SK-N-SH treated with all-trans-retinoic acid at 6 μM for 48 hours (cell line): ENCODE measurements at regions not wholly inside any gene's neighbourhood (a gene's known extent, or its start where the extent isn't known, plus 50 kb on each side); places are given as distances from the start of the nearest gene placed in this dataset.
A peak's percentile ranks its signal among the peaks of the same experiment; 100 is the strongest.

Source experiments
- ATAC-seq: fragments of 200-7000 bp; cut with Tn5 transposase; 3 replicates; pipeline ENCODE4 v1.9.1; 2020; ENCODE audit warnings: mild to moderate bottlenecking, moderate library complexity
- CSDC2 ChIP-seq: fragments of 250-450 bp; sonication (Bioruptor Pico); IDR thresholded peaks from 2 replicates; pipeline ENCODE4 v1.5.0; 2020; ENCODE audit warnings: mild to moderate bottlenecking, moderate library complexity
- ESRRG ChIP-seq: fragments of 250-450 bp; sonication (Bioruptor Pico); IDR thresholded peaks from 2 replicates; pipeline ENCODE4 v1.6.1; 2021; ENCODE audit warnings: mild to moderate bottlenecking
- GLIS3 ChIP-seq: fragments of 250-450 bp; sonication (Bioruptor Pico); IDR thresholded peaks from 2 replicates; pipeline ENCODE4 v1.5.0; 2020; ENCODE audit warnings: mild to moderate bottlenecking, moderate library complexity
- OSR1 ChIP-seq: fragments of 250-450 bp; sonication (Bioruptor Pico); IDR thresholded peaks from 2 replicates; pipeline ENCODE4 v1.8.0; 2022; ENCODE audit warnings: moderate library complexity, mild to moderate bottlenecking, inconsistent platforms
- PPARA ChIP-seq: fragments of 250-450 bp; sonication (Bioruptor Pico); IDR thresholded peaks from 2 replicates; pipeline ENCODE4 v1.5.0; 2020; ENCODE audit warnings: mild to moderate bottlenecking, borderline replicate concordance
- RARB ChIP-seq: fragments of 250-450 bp; sonication (Bioruptor Pico); IDR thresholded peaks from 2 replicates; pipeline ENCODE4 v1.8.0; 2021; ENCODE audit warnings: mild to moderate bottlenecking, moderate library complexity
- SNAI2 ChIP-seq: fragments of 250-450 bp; sonication (Bioruptor Pico); IDR thresholded peaks from 2 replicates; pipeline ENCODE4 v1.5.0; 2020; ENCODE audit warnings: mild to moderate bottlenecking, moderate library complexity
- TCF4 ChIP-seq: fragments of 250-450 bp; sonication (Bioruptor Pico); IDR thresholded peaks from 2 replicates; pipeline ENCODE4 v1.8.0; 2021; ENCODE audit warnings: mild to moderate bottlenecking, moderate library complexity, borderline replicate concordance
- ZC3H10 ChIP-seq: fragments of 250-450 bp; sonication (Bioruptor Pico); IDR thresholded peaks from 2 replicates; pipeline ENCODE4 v1.5.1; 2021; ENCODE audit warnings: mild to moderate bottlenecking, moderate library complexity
- ZFP3 ChIP-seq: fragments of 250-450 bp; sonication (Bioruptor Pico); IDR thresholded peaks from 2 replicates; pipeline ENCODE4 v1.5.0; 2020; ENCODE audit warnings: mild to moderate bottlenecking, moderate library complexity
- ZFP30 ChIP-seq: fragments of 450-650 bp; formaldehyde crosslinking; IDR thresholded peaks from 2 replicates; pipeline ENCODE4 v1.5.0; 2022; ENCODE audit warnings: mild to moderate bottlenecking, moderate library complexity
- ZNF565 ChIP-seq: fragments of 450-650 bp; formaldehyde crosslinking; conservative IDR thresholded peaks from 2 replicates; pipeline ENCODE4 v1.5.0; 2020; ENCODE audit warnings: low read depth, mild to moderate bottlenecking, moderate library complexity
- ZNF70 ChIP-seq: fragments of 450-650 bp; formaldehyde crosslinking; IDR thresholded peaks from 2 replicates; pipeline ENCODE4 v1.5.0; 2020; ENCODE audit warnings: mild to moderate bottlenecking, moderate library complexity
- ZNF8 ChIP-seq: fragments of 450-650 bp; formaldehyde crosslinking; IDR thresholded peaks from 2 replicates; pipeline ENCODE4 v1.5.0; 2020; ENCODE audit warnings: mild to moderate bottlenecking, moderate library complexity
- TF ChIP-seq, protein P1 (sequence below): fragments of 250-450 bp; sonication (Bioruptor Pico); IDR thresholded peaks from 2 replicates; pipeline ENCODE4 v1.5.1; 2021; ENCODE audit warnings: mild to moderate bottlenecking, moderate library complexity
- TF ChIP-seq, protein P2 (sequence below): fragments of 250-450 bp; sonication (Bioruptor Pico); IDR thresholded peaks from 2 replicates; pipeline ENCODE4 v1.5.0; 2020; ENCODE audit warnings: mild to moderate bottlenecking, moderate library complexity
- TF ChIP-seq, protein P3 (sequence below): fragments of 250-450 bp; sonication (Bioruptor Pico); IDR thresholded peaks from 2 replicates; pipeline ENCODE4 v1.5.1; 2020; ENCODE audit warnings: low read depth, mild to moderate bottlenecking, moderate library complexity
- TF ChIP-seq, protein P4 (sequence below): fragments of 250-450 bp; sonication (Bioruptor Pico); IDR thresholded peaks from 2 replicates; pipeline ENCODE4 v1.8.0; 2020; ENCODE audit warnings: mild to moderate bottlenecking, moderate library complexity, borderline replicate concordance

DNA sequence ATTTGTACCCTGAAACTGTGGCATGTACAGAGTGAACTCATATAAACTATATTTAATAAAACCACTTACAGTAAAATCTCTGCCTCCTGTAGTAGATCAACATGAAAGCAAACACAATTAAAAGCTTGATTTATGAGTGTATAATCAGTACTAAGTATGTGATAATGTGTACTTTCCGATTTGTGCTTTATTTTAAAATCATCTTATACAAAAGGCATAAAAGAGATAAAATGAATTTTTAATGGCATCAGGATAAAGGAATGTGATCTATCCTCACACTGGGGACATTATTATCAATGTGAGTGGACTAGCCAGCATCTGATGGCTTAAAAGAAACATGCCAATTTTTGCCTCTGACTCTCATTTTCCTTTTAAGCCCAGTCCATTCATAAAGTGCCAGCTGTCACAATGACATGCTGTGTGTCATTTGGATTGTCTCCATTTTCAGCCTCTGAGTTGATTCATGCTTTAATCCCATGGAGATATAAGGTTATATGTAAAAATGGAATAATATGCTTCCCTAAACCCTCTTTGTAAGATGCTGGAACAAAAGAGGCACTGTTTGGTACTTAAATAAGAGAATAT, 831.6 kb upstream of the EYS start (continued):
- TF ChIP-seq, protein P1, sequence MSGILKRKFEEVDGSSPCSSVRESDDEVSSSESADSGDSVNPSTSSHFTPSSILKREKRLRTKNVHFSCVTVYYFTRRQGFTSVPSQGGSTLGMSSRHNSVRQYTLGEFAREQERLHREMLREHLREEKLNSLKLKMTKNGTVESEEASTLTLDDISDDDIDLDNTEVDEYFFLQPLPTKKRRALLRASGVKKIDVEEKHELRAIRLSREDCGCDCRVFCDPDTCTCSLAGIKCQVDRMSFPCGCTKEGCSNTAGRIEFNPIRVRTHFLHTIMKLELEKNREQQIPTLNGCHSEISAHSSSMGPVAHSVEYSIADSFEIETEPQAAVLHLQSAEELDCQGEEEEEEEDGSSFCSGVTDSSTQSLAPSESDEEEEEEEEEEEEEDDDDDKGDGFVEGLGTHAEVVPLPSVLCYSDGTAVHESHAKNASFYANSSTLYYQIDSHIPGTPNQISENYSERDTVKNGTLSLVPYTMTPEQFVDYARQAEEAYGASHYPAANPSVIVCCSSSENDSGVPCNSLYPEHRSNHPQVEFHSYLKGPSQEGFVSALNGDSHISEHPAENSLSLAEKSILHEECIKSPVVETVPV (CRISPR knock-in tag) = 0 out of 2 replicates have a peak, but pooled peaks have one; percentile 39

- no peak for ATAC-seq
- TF ChIP-seq, protein P2, sequence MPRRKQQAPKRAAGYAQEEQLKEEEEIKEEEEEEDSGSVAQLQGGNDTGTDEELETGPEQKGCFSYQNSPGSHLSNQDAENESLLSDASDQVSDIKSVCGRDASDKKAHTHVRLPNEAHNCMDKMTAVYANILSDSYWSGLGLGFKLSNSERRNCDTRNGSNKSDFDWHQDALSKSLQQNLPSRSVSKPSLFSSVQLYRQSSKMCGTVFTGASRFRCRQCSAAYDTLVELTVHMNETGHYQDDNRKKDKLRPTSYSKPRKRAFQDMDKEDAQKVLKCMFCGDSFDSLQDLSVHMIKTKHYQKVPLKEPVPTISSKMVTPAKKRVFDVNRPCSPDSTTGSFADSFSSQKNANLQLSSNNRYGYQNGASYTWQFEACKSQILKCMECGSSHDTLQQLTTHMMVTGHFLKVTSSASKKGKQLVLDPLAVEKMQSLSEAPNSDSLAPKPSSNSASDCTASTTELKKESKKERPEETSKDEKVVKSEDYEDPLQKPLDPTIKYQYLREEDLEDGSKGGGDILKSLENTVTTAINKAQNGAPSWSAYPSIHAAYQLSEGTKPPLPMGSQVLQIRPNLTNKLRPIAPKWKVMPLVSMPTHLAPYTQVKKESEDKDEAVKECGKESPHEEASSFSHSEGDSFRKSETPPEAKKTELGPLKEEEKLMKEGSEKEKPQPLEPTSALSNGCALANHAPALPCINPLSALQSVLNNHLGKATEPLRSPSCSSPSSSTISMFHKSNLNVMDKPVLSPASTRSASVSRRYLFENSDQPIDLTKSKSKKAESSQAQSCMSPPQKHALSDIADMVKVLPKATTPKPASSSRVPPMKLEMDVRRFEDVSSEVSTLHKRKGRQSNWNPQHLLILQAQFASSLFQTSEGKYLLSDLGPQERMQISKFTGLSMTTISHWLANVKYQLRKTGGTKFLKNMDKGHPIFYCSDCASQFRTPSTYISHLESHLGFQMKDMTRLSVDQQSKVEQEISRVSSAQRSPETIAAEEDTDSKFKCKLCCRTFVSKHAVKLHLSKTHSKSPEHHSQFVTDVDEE (CRISPR knock-in tag) = no peak
- TF ChIP-seq ZNF70 (no peak), ZFP3 (CRISPR knock-in tag) (no peak), RARB (no peak), OSR1 (no peak), CSDC2 (CRISPR knock-in tag) (no peak), ZFP30 (CRISPR knock-in tag) (no peak), TCF4 (CRISPR knock-in tag) (no peak), ZC3H10 (CRISPR knock-in tag) (no peak), ESRRG (no peak), SNAI2 (no peak), PPARA (no peak), GLIS3 (CRISPR knock-in tag) (no peak), ZNF565 (no peak), ZNF8 (CRISPR knock-in tag) (no peak)
- TF ChIP-seq, protein P3, sequence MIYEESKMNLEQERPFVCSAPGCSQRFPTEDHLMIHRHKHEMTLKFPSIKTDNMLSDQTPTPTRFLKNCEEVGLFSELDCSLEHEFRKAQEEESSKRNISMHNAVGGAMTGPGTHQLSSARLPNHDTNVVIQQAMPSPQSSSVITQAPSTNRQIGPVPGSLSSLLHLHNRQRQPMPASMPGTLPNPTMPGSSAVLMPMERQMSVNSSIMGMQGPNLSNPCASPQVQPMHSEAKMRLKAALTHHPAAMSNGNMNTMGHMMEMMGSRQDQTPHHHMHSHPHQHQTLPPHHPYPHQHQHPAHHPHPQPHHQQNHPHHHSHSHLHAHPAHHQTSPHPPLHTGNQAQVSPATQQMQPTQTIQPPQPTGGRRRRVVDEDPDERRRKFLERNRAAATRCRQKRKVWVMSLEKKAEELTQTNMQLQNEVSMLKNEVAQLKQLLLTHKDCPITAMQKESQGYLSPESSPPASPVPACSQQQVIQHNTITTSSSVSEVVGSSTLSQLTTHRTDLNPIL (CRISPR knock-in tag) = no peak
- TF ChIP-seq, protein P4, sequence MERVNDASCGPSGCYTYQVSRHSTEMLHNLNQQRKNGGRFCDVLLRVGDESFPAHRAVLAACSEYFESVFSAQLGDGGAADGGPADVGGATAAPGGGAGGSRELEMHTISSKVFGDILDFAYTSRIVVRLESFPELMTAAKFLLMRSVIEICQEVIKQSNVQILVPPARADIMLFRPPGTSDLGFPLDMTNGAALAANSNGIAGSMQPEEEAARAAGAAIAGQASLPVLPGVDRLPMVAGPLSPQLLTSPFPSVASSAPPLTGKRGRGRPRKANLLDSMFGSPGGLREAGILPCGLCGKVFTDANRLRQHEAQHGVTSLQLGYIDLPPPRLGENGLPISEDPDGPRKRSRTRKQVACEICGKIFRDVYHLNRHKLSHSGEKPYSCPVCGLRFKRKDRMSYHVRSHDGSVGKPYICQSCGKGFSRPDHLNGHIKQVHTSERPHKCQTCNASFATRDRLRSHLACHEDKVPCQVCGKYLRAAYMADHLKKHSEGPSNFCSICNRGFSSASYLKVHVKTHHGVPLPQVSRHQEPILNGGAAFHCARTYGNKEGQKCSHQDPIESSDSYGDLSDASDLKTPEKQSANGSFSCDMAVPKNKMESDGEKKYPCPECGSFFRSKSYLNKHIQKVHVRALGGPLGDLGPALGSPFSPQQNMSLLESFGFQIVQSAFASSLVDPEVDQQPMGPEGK (CRISPR knock-in tag) = no peak
Measured at GRCh38 chr6:66533921-66534404, 826.9 kb upstream of the EYS start.

DNA sequence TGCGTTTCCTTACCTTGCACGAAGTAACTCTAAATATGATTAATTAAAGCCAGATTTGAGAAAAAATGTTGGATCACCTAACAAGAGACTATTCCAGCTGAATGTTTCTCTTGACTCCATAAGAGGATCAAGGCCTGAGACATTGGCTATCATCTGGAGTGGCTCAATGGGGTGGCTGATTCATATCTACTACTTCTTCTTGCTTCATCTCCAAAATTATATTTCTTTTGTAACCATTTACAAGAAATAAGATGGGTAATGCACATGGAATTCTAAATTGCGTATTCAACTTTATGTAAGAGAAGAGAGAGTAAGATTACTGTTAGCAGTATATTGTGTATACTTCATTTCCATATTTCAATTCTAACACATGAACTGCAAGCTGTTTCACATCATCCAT, 819.0 kb upstream of the EYS start:
- TF ChIP-seq, protein P1 (CRISPR knock-in tag) = no peak
- no peak for TF ChIP-seq TCF4 (CRISPR knock-in tag)
- TF ChIP-seq, protein P4 (CRISPR knock-in tag) = no peak
- ATAC-seq = no peak
